ENCODE measurements at regions not wholly inside any gene's neighbourhood (a gene's known extent, or its start where the extent isn't known, plus 50 kb on each side); places are given as distances from the start of the nearest gene placed in this dataset.
"Not testable (repeated sequence)": the region's sequence is repeated elsewhere in the genome, so short reads cannot be mapped to it uniquely, and the experiment has no call there.

DNA sequence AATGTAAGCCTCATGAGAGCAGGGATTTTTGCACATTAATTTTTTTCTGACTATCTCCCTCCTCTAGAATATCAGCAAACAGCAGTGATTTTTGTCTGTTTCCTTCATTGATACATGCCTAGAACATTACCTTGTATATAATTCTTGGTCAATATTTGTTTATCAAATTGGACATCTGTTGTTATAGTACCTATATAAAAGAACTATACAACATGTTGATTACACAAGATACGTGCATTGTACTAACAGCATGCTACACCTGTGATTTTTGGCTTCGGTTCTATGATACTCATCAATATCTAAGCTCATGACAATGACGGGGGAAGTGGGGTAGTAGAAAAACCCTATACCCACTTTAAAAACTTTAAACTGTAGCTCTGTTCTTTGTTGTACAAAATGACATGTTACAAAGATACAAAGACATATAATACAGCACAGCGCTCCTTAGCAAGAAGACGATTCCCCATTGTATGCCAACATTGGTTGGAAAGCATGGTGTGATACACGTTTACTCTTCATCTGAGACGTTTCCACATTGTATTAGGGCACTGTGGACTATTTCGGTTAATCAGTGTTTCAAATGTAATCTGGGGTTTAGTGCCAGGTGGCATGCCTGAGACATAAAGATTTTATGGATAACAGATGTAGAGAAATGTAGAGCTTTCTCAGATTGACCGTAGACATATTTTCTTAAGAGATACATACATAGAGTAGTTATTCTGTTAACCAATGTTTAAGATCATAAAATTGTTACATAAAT is 70.5 kb upstream of the FOXP2 start:
- no peaks in the 10 kb centered on the region for H3K4me1 ChIP-seq
- no peak overlapping the region for H3K27ac ChIP-seq
- DNase-seq (no peak), ATAC-seq (no peak)
- H3K27me3 ChIP-seq (ENCODE audit: low read depth), result no peaks in the 10 kb centered on the region
- intact Hi-C loops (cut with DNase I), result no loop called here
- H3K9me3 ChIP-seq, result no peaks in the 10 kb centered on the region
- H3K36me3 ChIP-seq, result no peaks in the 10 kb centered on the region
- H3K4me3 ChIP-seq, result no peak overlapping the region
- no peak for TF ChIP-seq CTCF (IDR thresholded peaks at IDR 0.05)

- ATAC-seq, result no peak
- DNase-seq, result no peak
- H3K4me3 ChIP-seq, result no peak overlapping the region
- no peak for TF ChIP-seq CTCF (IDR thresholded peaks at IDR 0.05)
- H3K9me3 ChIP-seq, result no peaks in the 10 kb centered on the region
- no peak overlapping the region for H3K27ac ChIP-seq
- intact Hi-C loops (cut with DNase I), result no loop called here
- no peaks in the 10 kb centered on the region for H3K27me3 ChIP-seq (ENCODE audit: low read depth)
- no peaks in the 10 kb centered on the region for H3K4me1 ChIP-seq
- no peaks in the 10 kb centered on the region for H3K36me3 ChIP-seq
Observed at GRCh38 chr7:114342431-114343179, 72.0 kb upstream of the FOXP2 start.

DNA sequence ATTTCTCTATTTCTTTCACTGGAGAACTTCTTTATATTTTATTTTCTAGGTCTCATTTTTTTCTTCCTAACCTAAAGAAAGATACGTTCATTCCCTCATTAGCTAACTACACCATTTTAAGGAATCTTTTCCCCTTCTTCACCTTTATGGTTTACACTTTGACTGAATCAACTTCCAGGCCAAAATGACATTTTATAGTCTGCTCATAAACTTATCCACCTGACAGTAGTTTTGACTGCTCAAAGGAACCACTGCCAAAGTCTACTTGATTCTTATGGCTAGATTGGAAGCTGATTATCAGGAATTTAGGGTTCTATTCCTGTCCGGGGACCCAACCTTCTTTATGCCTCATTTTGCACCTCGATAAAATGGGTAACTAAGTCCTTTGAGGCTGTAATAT is 73.0 kb upstream of the FOXP2 start:
- intact Hi-C loops (cut with DNase I), result no loop called here
- H3K9me3 ChIP-seq, result no peaks in the 10 kb centered on the region
- no peaks in the 10 kb centered on the region for H3K4me1 ChIP-seq
- ATAC-seq (no peak), DNase-seq (no peak)
- no peaks in the 10 kb centered on the region for H3K36me3 ChIP-seq
- no peak overlapping the region for H3K27ac ChIP-seq
- no peak for TF ChIP-seq CTCF (IDR thresholded peaks at IDR 0.05)
- no peaks in the 10 kb centered on the region for H3K27me3 ChIP-seq (ENCODE audit: low read depth)
- no peak overlapping the region for H3K4me3 ChIP-seq

GRCh38 chr7:114334989-114335388 is 79.6 kb upstream of the FOXP2 start:
- ATAC-seq (no peak), DNase-seq (no peak)
- Histone ChIP-seq H3K27me3 (ENCODE audit: low read depth) (no peaks in the 10 kb centered on the region), H3K9me3 (no peaks in the 10 kb centered on the region), H3K4me3 (no peak overlapping the region), H3K4me1 (no peaks in the 10 kb centered on the region), H3K36me3 (no peaks in the 10 kb centered on the region), H3K27ac (no peak overlapping the region)
- TF ChIP-seq CTCF (IDR thresholded peaks at IDR 0.05), result no peak
- intact Hi-C loops (cut with DNase I), result no loop called here

DNA sequence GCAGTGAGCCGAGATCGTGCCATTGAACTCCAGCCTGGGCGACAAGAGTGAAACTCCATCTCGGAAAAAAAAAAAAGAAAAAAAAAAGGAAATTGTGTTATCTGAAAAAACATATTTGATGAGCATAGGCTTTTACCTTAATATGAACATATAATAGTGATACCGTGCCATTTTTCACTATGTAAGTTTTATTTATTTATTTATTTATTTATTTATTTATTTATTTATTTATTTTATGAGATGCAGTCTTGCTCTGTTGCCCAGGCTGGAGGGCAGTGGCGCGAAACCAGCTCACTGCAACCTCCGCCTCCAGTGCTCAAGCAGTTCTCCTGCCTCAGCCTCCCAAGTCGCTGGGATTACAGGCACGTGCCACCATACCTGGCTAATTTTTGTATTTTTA is 85.2 kb upstream of the FOXP2 start:
- H3K4me3 ChIP-seq; H3K9me3 ChIP-seq; H3K4me1 ChIP-seq; intact Hi-C loops (cut with DNase I); DNase-seq; ATAC-seq; H3K27ac ChIP-seq; H3K27me3 ChIP-seq (ENCODE audit: low read depth); H3K36me3 ChIP-seq: not testable (repeated sequence)

GRCh38 chr7:114317450-114318098 is 97.0 kb upstream of the FOXP2 start:
- no peaks in the 10 kb centered on the region for H3K27me3 ChIP-seq (ENCODE audit: low read depth)
- no peaks in the 10 kb centered on the region for H3K36me3 ChIP-seq
- no peak for DNase-seq
- ATAC-seq, result no peak
- intact Hi-C loops (cut with DNase I), result no loop called here
- H3K27ac ChIP-seq, result no peak overlapping the region
- no peak overlapping the region for H3K4me3 ChIP-seq
- no peaks in the 10 kb centered on the region for H3K4me1 ChIP-seq
- TF ChIP-seq CTCF (IDR thresholded peaks at IDR 0.05), result no peak
- no peaks in the 10 kb centered on the region for H3K9me3 ChIP-seq

All from lower lobe of right lung (tissue), 2 donors.